ENCODE measurements at regions not wholly inside any gene's neighbourhood (a gene's known extent, or its start where the extent isn't known, plus 50 kb on each side); places are given as distances from the start of the nearest gene placed in this dataset.

- TF ChIP-seq CTCF (conservative IDR thresholded peaks at IDR 0.05; ENCODE audit: low read length) (no peak), EZH2phosphoT487 (IDR thresholded peaks at IDR 0.05; ENCODE audit: borderline replicate concordance, low read depth, low read length) (no peak)
Measured at GRCh38 chr15:39149636-39150150, 431.2 kb upstream of the THBS1 start.

Measured in OCI-LY7 (cell line).